Mesenchymal stem cell (in vitro differentiated cells and primary cell): ENCODE measurements at regions not wholly inside any gene's neighbourhood (a gene's known extent, or its start where the extent isn't known, plus 50 kb on each side); places are given as distances from the start of the nearest gene placed in this dataset.

Experiments used
- DNase-seq: peaks from one replicate; pipeline ENCODE4 v3.0.0-alpha.2; 2013
- H2AFZ ChIP-seq: one replicate; pipeline ENCODE4 v1.6.1; 2013; ENCODE audit warnings: low read depth, mild to moderate bottlenecking, control low read depth, inconsistent platforms, low read length, moderate library complexity
- H2AK5ac ChIP-seq: 2 replicates; pipeline ENCODE4 v1.6.1; 2013; ENCODE audit warnings: low read length, moderate library complexity, mild to moderate bottlenecking, inconsistent platforms; ENCODE audit not compliant: severe bottlenecking
- H2BK120ac ChIP-seq: one replicate; pipeline ENCODE4 v1.6.1; 2013; ENCODE audit warnings: low read depth, mild to moderate bottlenecking, inconsistent platforms, low read length, moderate library complexity
- H2BK12ac ChIP-seq, 2 experiments: one replicate each; pipeline ENCODE4 v1.6.1; 2013; ENCODE audit warnings: inconsistent platforms in 2 of 2, low read length in 2 of 2, mild to moderate bottlenecking in 2 of 2, moderate library complexity in 2 of 2, control low read depth in 1 of 2
- H2BK15ac ChIP-seq: one replicate; pipeline ENCODE4 v1.6.1; 2013; ENCODE audit warnings: mild to moderate bottlenecking, low read depth, inconsistent platforms; ENCODE audit not compliant: poor library complexity, severe bottlenecking
- H2BK5ac ChIP-seq: 2 replicates; pipeline ENCODE4 v1.6.1; 2013; ENCODE audit warnings: low read depth, mild to moderate bottlenecking, low read length, control low read depth, inconsistent platforms; ENCODE audit not compliant: poor library complexity, severe bottlenecking
- H3K14ac ChIP-seq, 2 experiments: one replicate each; pipeline ENCODE4 v1.6.1; 2013; ENCODE audit warnings: inconsistent platforms in 2 of 2, low read length in 2 of 2, control low read depth in 1 of 2, mild to moderate bottlenecking in 1 of 2, moderate library complexity in 1 of 2
- H3K18ac ChIP-seq, 2 experiments: one replicate each; pipeline ENCODE4 v1.6.1; 2013; ENCODE audit warnings: inconsistent platforms in 2 of 2, low read length in 2 of 2, control low read depth in 1 of 2, low read depth in 1 of 2, mild to moderate bottlenecking in 1 of 2
- H3K23ac ChIP-seq, 2 experiments: one replicate each; pipeline ENCODE4 v1.6.1; 2013; ENCODE audit warnings: inconsistent platforms in 2 of 2, low read length in 2 of 2, mild to moderate bottlenecking in 2 of 2, moderate library complexity in 2 of 2, control low read depth in 1 of 2
- H3K27ac ChIP-seq: 2 replicates; pipeline ENCODE4 v1.5.1; 2013; ENCODE audit warnings: mild to moderate bottlenecking, moderate library complexity, low read length, control low read depth, inconsistent platforms; ENCODE audit not compliant: poor library complexity, severe bottlenecking
- H3K27me3 ChIP-seq, 2 experiments: 2 replicates each; pipeline versions ENCODE4 v1.6.1 to v1.7.0; 2013; ENCODE audit warnings: low read length in 2 of 2, mild to moderate bottlenecking in 2 of 2, moderate library complexity in 2 of 2, control low read depth in 1 of 2, inconsistent platforms in 1 of 2; ENCODE audit not compliant: control insufficient read depth in 1 of 2, insufficient read depth in 1 of 2
- H3K36me3 ChIP-seq, 2 experiments: 2 replicates each; pipeline versions ENCODE4 v1.6.1 to v1.7.0; 2013; ENCODE audit warnings: low read length in 2 of 2, control low read depth in 1 of 2, inconsistent platforms in 1 of 2, low read depth in 1 of 2, mild to moderate bottlenecking in 1 of 2; ENCODE audit not compliant: insufficient read depth in 2 of 2, control insufficient read depth in 1 of 2
- H3K4ac ChIP-seq, 2 experiments: one replicate each; pipeline ENCODE4 v1.6.1; 2013; ENCODE audit warnings: inconsistent platforms in 2 of 2, low read length in 2 of 2, mild to moderate bottlenecking in 2 of 2, moderate library complexity in 2 of 2, control low read depth in 1 of 2, low read depth in 1 of 2
- H3K4me1 ChIP-seq: 2 replicates; pipeline ENCODE4 v1.6.1; 2013; ENCODE audit warnings: low read depth, low read length, control low read depth; ENCODE audit not compliant: control insufficient read depth, insufficient read depth
- H3K4me2 ChIP-seq: 2 replicates; pipeline ENCODE4 v1.6.1; 2013; ENCODE audit warnings: low read length, mild to moderate bottlenecking, inconsistent platforms; ENCODE audit not compliant: poor library complexity, severe bottlenecking
- H3K4me3 ChIP-seq, 2 experiments: 2 replicates each; pipeline versions ENCODE4 v1.5.1 to v1.7.0; 2013; ENCODE audit warnings: low read length in 2 of 2, mild to moderate bottlenecking in 2 of 2, control low read depth in 1 of 2, low read depth in 1 of 2; ENCODE audit not compliant: insufficient read depth in 1 of 2
- H3K79me1 ChIP-seq: replicated peaks from 2 replicates; pipeline ENCODE4 v1.6.1; 2013; ENCODE audit warnings: mild to moderate bottlenecking, control low read depth, low read length, inconsistent platforms; ENCODE audit not compliant: poor library complexity, severe bottlenecking
- H3K9ac ChIP-seq: 2 replicates; pipeline ENCODE4 v1.7.0; 2013; ENCODE audit warnings: mild to moderate bottlenecking, low read length, moderate library complexity
- H3K9me3 ChIP-seq: 2 replicates; pipeline ENCODE4 v1.7.0; 2013; ENCODE audit warnings: mild to moderate bottlenecking, low read length; ENCODE audit not compliant: control insufficient read depth
- H4K8ac ChIP-seq: one replicate; pipeline ENCODE4 v1.6.1; 2013; ENCODE audit warnings: inconsistent platforms, mild to moderate bottlenecking, low read length, moderate library complexity
- H4K91ac ChIP-seq: one replicate; pipeline ENCODE4 v1.6.1; 2013; ENCODE audit warnings: mild to moderate bottlenecking, low read length, inconsistent platforms
- WGBS: methylation state at CpG from one replicate; pipeline ENCODE4 v1.1.7; 2013; ENCODE audit warnings: mixed read lengths; 5-methylcytosine and 5-hydroxymethylcytosine counted together

DNA sequence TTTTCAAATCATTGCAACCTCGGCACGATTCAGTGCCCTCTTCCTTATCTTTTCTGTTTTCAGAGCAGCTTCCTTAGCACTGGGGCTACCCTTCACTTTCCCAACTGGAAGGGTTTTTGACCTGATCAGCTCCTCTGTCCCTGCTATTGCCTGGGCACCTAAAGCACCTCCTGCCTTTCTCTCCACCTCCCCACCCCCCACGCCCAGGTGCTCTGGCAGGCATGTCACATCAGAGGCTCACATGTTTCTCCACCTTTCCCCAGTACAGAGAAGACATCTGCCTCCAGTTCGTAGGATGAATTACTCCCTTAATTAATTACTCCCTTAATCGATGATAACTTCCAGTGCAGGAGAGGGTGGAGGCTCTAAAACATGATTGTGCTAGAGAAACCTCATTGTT is 88.7 kb upstream of the LCLAT1 start:
- H2BK12ac ChIP-seq, result no peak overlapping the region
- H2BK120ac ChIP-seq, result no peak overlapping the region

DNA sequence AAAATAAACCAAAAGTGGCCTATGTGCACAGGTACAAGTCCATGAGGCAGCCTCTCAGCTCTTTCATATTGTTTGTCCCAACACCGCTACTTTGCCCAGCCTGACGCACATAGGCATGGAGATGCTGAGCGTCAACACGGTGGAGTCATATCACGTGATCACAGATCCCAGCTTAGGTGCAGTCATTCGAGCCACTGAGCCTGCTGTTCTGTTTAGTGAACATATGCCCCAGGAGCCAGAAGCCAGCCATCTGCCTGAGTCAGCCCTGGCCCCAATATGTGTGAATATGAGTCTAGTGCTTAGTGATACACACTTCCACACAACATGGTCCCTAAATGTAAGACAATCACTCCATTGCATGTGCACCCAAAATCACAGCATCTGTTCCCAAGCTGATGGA is 88.2 kb upstream of the LCLAT1 start:
- H3K36me3 ChIP-seq, result no peaks in the 10 kb centered on the region
- WGBS, result 90% methylated on average over 6 of the region's 6 CpGs

More for the DNA sequence above, 88.7 kb upstream of the LCLAT1 start:
- Histone ChIP-seq H3K9me3 (no peaks in the 10 kb centered on the region), H3K18ac (no peak overlapping the region), H2BK15ac (peak overlapping the region; percentile 19), H3K14ac (no peak overlapping the region), H3K23ac (no peak overlapping the region), H3K4me1 (peaks cover 8% of the 10 kb centered on the region), H3K4ac (no peak overlapping the region), H2AK5ac (no peak overlapping the region), H3K79me1 (no peaks in the 10 kb centered on the region), H4K91ac (no peak overlapping the region), H3K36me3 (no peaks in the 10 kb centered on the region), H2BK5ac (no peak overlapping the region), H3K9ac (no peak overlapping the region), H3K4me3 (no peak overlapping the region), H4K8ac (no peak overlapping the region), H3K27me3 (no peaks in the 10 kb centered on the region), H2AFZ (no peak overlapping the region), H3K27ac (no peak overlapping the region), H3K4me2 (no peak overlapping the region)
- no peak for DNase-seq
- 89% methylated on average over 4 of the region's 5 CpGs for WGBS

GRCh38 chr2:30359644-30360167 is 87.3 kb upstream of the LCLAT1 start:
- no peak overlapping the region for H3K23ac ChIP-seq
- H3K36me3 ChIP-seq, result no peaks in the 10 kb centered on the region
- peak overlapping the region; percentile 26 for H2BK15ac ChIP-seq
- peak overlapping the region; percentile 18 for H4K91ac ChIP-seq
- peak; percentile 62 for DNase-seq
- no peak overlapping the region for H3K4me2 ChIP-seq
- H3K9ac ChIP-seq, result peak overlapping the region; percentile 15
- no peak overlapping the region for H2AFZ ChIP-seq
- H3K79me1 ChIP-seq, result no peaks in the 10 kb centered on the region
- no peaks in the 10 kb centered on the region for H3K27me3 ChIP-seq
- H2BK120ac ChIP-seq, result peak overlapping the region; percentile 38
- H3K14ac ChIP-seq, result no peak overlapping the region
- WGBS, result 74% methylated on average over 7 of the region's 7 CpGs
- H3K18ac ChIP-seq, result peak overlapping the region; percentile 53 to 74
- H2AK5ac ChIP-seq, result no peak overlapping the region
- H2BK12ac ChIP-seq, result peak overlapping the region in 1 of 2 experiments; percentile 52
- peaks cover 8% of the 10 kb centered on the region for H3K4me1 ChIP-seq
- no peak overlapping the region for H3K27ac ChIP-seq
- H3K4me3 ChIP-seq, result no peak overlapping the region
- H3K4ac ChIP-seq, result no peak overlapping the region
- no peaks in the 10 kb centered on the region for H3K9me3 ChIP-seq
- H2BK5ac ChIP-seq, result no peak overlapping the region
- H4K8ac ChIP-seq, result peak overlapping the region; percentile 71

More for the DNA sequence above, 88.2 kb upstream of the LCLAT1 start:
- Histone ChIP-seq H3K14ac (no peak overlapping the region), H3K9ac (no peak overlapping the region), H4K91ac (peak overlapping the region; percentile 27), H3K18ac (no peak overlapping the region), H3K27me3 (no peaks in the 10 kb centered on the region), H2BK120ac (no peak overlapping the region), H3K4me2 (no peak overlapping the region), H3K4me1 (peaks cover 8% of the 10 kb centered on the region), H3K23ac (no peak overlapping the region), H2BK5ac (no peak overlapping the region), H3K9me3 (no peaks in the 10 kb centered on the region), H4K8ac (no peak overlapping the region), H3K4ac (no peak overlapping the region), H2AK5ac (no peak overlapping the region), H2BK12ac (no peak overlapping the region), H2AFZ (no peak overlapping the region), H3K27ac (no peak overlapping the region), H2BK15ac (no peak overlapping the region), H3K79me1 (no peaks in the 10 kb centered on the region), H3K4me3 (no peak overlapping the region)
- no peak for DNase-seq

- H2AK5ac ChIP-seq, result peak overlapping the region; percentile 92
- no peaks in the 10 kb centered on the region for H3K79me1 ChIP-seq
- peak overlapping the region; percentile 7 for H4K91ac ChIP-seq
- H3K36me3 ChIP-seq, result no peaks in the 10 kb centered on the region
- H3K4ac ChIP-seq, result no peak overlapping the region
- no peak for DNase-seq
- no peak overlapping the region for H3K4me2 ChIP-seq
- no peaks in the 10 kb centered on the region for H3K27me3 ChIP-seq
- peak overlapping the region; percentile 75 for H3K27ac ChIP-seq
- no peak overlapping the region for H3K4me3 ChIP-seq
- H2AFZ ChIP-seq, result no peak overlapping the region
- no peak overlapping the region for H3K14ac ChIP-seq
- no peak overlapping the region for H2BK15ac ChIP-seq
- H3K18ac ChIP-seq, result peak overlapping the region; percentile 15 to 23
- H3K9ac ChIP-seq, result no peak overlapping the region
- H3K9me3 ChIP-seq, result no peaks in the 10 kb centered on the region
- no peak overlapping the region for H2BK5ac ChIP-seq
- H4K8ac ChIP-seq, result peak overlapping the region; percentile 77
- no peak overlapping the region for H3K23ac ChIP-seq
- H2BK120ac ChIP-seq, result no peak overlapping the region
- WGBS, result 79% methylated on average over 11 of the region's 11 CpGs
- H2BK12ac ChIP-seq, result peak overlapping the region; percentile 4 to 69
- peaks cover 11% of the 10 kb centered on the region for H3K4me1 ChIP-seq
Observed at GRCh38 chr2:30361751-30362394, 85.2 kb upstream of the LCLAT1 start.
